ENCODE measurements at regions not wholly inside any gene's neighbourhood (a gene's known extent, or its start where the extent isn't known, plus 50 kb on each side); places are given as distances from the start of the nearest gene placed in this dataset.

GRCh38 chr4:137967480-137968190, 274.5 kb downstream of the SLC7A11 start:
- no peak for TF ChIP-seq CTCF (IDR thresholded peaks at IDR 0.05)
- TF ChIP-seq POLR2A (IDR thresholded peaks at IDR 0.05), result no peak
